ENCODE measurements at regions not wholly inside any gene's neighbourhood (a gene's known extent, or its start where the extent isn't known, plus 50 kb on each side); places are given as distances from the start of the nearest gene placed in this dataset.

GRCh38 chr2:128435576-128436478 lies 117.2 kb upstream of the HS6ST1 start:
- TF ChIP-seq CTCF (conservative IDR thresholded peaks at IDR 0.05 in 1 of 2, IDR thresholded peaks at IDR 0.05 in 1 of 2; ENCODE audit: low read depth in 1 of 2, low read length in 2 of 2): no peak
- no peak for TF ChIP-seq EZH2 (IDR thresholded peaks at IDR 0.05; ENCODE audit: low read length, missing control alignments)
